ENCODE measurements at regions not wholly inside any gene's neighbourhood (a gene's known extent, or its start where the extent isn't known, plus 50 kb on each side); places are given as distances from the start of the nearest gene placed in this dataset.
"Not testable (repeated sequence)": the region's sequence is repeated elsewhere in the genome, so short reads cannot be mapped to it uniquely, and the experiment has no call there.

- Histone ChIP-seq H3K36me3 (no peaks in the 10 kb centered on the region), H3K27me3 (no peaks in the 10 kb centered on the region), H3K9me3 (no peaks in the 10 kb centered on the region), H3K27ac (no peak overlapping the region), H3K4me3 (replicated peaks in 1 of 3) (no peak overlapping the region), H3K4me1 (no peaks in the 10 kb centered on the region)
- 70 to 76% methylated on average over 1 of the region's 1 CpG for WGBS, 2 donors
- DNase-seq: no peak
- intact Hi-C loops (cut with DNase I): no loop called here
- TF ChIP-seq CTCF (IDR thresholded peaks at IDR 0.05): no peak
- TF ChIP-seq POLR2A (IDR thresholded peaks at IDR 0.05): no peak
These were observed 757.7 kb upstream of the SEMA6A start for GRCh38 chr5:117332341-117332740.

GRCh38 chr5:117327511-117327910 is 752.9 kb upstream of the SEMA6A start:
- no peak for TF ChIP-seq POLR2A (IDR thresholded peaks at IDR 0.05)
- TF ChIP-seq CTCF (IDR thresholded peaks at IDR 0.05): no peak
- Histone ChIP-seq H3K27ac (no peak overlapping the region), H3K9me3 (no peaks in the 10 kb centered on the region), H3K36me3 (no peaks in the 10 kb centered on the region), H3K4me1 (no peaks in the 10 kb centered on the region), H3K4me3 (replicated peaks in 1 of 3) (no peak overlapping the region), H3K27me3 (no peaks in the 10 kb centered on the region)
- 73 to 78% methylated on average over 1 of the region's 1 CpG for WGBS, 2 donors
- intact Hi-C loops (cut with DNase I): no loop called here
- no peak for DNase-seq

GRCh38 chr5:117326997-117327396 is 752.4 kb upstream of the SEMA6A start:
- WGBS, 2 donors: 47 to 97% methylated on average over 2 of the region's 2 CpGs
- Histone ChIP-seq H3K4me3 (replicated peaks in 1 of 3) (no peak overlapping the region), H3K4me1 (no peaks in the 10 kb centered on the region), H3K27me3 (no peaks in the 10 kb centered on the region), H3K27ac (no peak overlapping the region), H3K9me3 (no peaks in the 10 kb centered on the region), H3K36me3 (no peaks in the 10 kb centered on the region)
- TF ChIP-seq CTCF (IDR thresholded peaks at IDR 0.05) (no peak), POLR2A (IDR thresholded peaks at IDR 0.05) (no peak)
- DNase-seq: no peak
- intact Hi-C loops (cut with DNase I): no loop called here

- no peak overlapping the region for H3K4me3 ChIP-seq (replicated peaks in 1 of 3)
- no peaks in the 10 kb centered on the region for H3K9me3 ChIP-seq
- H3K4me1 ChIP-seq: no peaks in the 10 kb centered on the region
- H3K27ac ChIP-seq: no peak overlapping the region
- no peaks in the 10 kb centered on the region for H3K27me3 ChIP-seq
- TF ChIP-seq CTCF (IDR thresholded peaks at IDR 0.05) (no peak), POLR2A (IDR thresholded peaks at IDR 0.05) (no peak)
- WGBS, 2 donors: 39 to 45% methylated on average over 2 of the region's 2 CpGs
- H3K36me3 ChIP-seq: no peaks in the 10 kb centered on the region
- intact Hi-C loops (cut with DNase I): no loop called here
- no peak for DNase-seq
These were observed 743.9 kb upstream of the SEMA6A start for GRCh38 chr5:117318528-117318927.

- H3K4me3 ChIP-seq (replicated peaks in 1 of 3): no peak overlapping the region
- no peak for TF ChIP-seq POLR2A (IDR thresholded peaks at IDR 0.05)
- no peak for TF ChIP-seq CTCF (IDR thresholded peaks at IDR 0.05)
- no peaks in the 10 kb centered on the region for H3K4me1 ChIP-seq
- WGBS, 2 donors: 82 to 84% methylated on average over 4 of the region's 4 CpGs
- no peaks in the 10 kb centered on the region for H3K27me3 ChIP-seq
- no peaks in the 10 kb centered on the region for H3K36me3 ChIP-seq
- intact Hi-C loops (cut with DNase I): no loop called here
- no peak overlapping the region for H3K27ac ChIP-seq
- DNase-seq: no peak
- no peaks in the 10 kb centered on the region for H3K9me3 ChIP-seq
These were observed 740.5 kb upstream of the SEMA6A start for GRCh38 chr5:117315170-117315569.

- H3K4me1 ChIP-seq; H3K4me3 ChIP-seq (replicated peaks in 1 of 3); DNase-seq; H3K27ac ChIP-seq; intact Hi-C loops (cut with DNase I); H3K36me3 ChIP-seq; H3K27me3 ChIP-seq; H3K9me3 ChIP-seq: not testable (repeated sequence)
- WGBS, 2 donors: 95 to 97% methylated on average over 16 to 31 of the region's 34 CpGs
These were observed 730.0 kb upstream of the SEMA6A start for GRCh38 chr5:117304512-117305107.

All from thyroid gland (tissue), 4 donors.